ENCODE measurements at regions not wholly inside any gene's neighbourhood (a gene's known extent, or its start where the extent isn't known, plus 50 kb on each side); places are given as distances from the start of the nearest gene placed in this dataset.

DNA sequence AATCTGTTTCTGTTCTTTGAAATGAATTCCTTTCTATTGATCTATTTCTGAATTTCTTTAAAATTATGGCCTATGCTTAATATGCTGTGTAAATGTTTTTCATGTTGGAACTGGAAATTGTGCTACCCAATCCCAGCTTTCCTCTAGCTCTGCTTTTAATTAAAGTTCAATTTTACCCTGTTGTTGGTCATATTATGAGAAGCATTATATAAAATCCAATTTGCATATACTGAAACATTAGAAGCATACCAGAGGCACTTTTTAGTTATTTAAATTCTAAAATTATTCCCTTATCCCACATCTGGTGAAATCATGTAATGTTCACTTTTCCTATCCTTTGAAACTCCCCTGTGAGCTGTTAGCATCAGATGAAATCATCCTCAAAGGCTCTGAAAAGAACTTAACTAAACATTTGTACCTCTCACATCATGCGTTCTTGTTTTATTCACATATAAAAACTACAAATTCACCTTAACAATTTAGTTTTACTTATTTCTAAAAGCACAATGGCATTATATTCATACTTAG is 160.6 kb upstream of the COL21A1 start:
- H3K4me1 ChIP-seq (ENCODE audit: control insufficient read depth, insufficient read depth, low read length), result peaks cover 5% of the 10 kb centered on the region
- DNase-seq, result no peak
- H3K27ac ChIP-seq (ENCODE audit: low read length), result no peak overlapping the region
- no peaks in the 10 kb centered on the region for H3K36me3 ChIP-seq (ENCODE audit: control insufficient read depth, insufficient read depth, low read length)
- no peaks in the 10 kb centered on the region for H3K9me3 ChIP-seq (ENCODE audit: control insufficient read depth, low read depth, low read length)
- H3K27me3 ChIP-seq (ENCODE audit: control insufficient read depth, insufficient read depth, low read length), result no peaks in the 10 kb centered on the region
- WGBS (ENCODE audit: insufficient coverage, low lambda C conversion rate), result 100% methylated on average over 1 of the region's 1 CpG
- no peak overlapping the region for H3K4me3 ChIP-seq (ENCODE audit: low read length)

DNA sequence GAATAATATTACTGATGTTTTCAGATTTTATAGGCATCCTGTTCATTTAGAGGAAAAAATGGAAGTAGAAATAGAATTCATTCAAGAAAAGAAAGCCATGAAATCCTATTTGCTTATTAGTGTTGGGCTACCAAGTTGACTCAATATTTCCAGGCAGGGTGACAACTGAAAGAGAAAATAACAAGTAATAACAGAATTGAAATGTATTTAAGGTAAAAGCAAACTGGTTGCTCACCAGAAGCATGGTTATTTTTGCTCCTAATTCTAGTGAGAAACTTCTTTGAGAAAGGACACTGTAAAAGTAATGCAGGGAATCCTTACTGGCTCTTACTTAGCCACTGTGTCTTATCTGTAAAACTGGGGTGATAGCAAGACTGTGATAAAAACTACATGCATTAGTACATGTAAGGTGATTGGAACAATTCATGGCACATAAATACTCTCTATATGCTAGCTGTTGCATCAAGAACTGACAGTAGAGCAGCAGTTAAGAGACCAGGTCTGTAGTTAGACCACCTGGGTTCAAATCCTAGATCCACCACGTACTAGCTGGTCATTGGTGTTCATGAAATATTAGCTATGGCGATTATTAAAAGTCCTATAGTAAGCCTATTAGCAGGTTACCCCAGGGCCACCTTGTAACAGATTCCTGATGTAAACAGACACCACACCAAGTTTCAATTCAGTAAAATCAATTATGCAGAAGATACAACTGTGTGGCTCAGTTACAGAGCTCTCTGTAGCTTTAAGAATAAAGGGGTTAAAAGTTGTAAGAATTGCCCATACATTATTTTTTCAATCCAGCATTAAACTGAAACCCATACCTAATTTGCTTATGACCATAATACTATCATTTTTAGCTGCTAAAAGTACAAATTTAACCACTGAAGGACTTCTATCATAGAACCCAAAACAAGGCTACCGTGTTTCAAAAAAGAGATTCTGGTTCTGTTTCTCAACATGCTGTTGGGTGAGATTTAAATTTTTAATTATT is 159.2 kb upstream of the COL21A1 start:
- Histone ChIP-seq H3K4me1 (ENCODE audit: control insufficient read depth, insufficient read depth, low read length) (peaks cover 5% of the 10 kb centered on the region), H3K9me3 (ENCODE audit: control insufficient read depth, low read depth, low read length) (peaks cover 5% of the 10 kb centered on the region), H3K4me3 (ENCODE audit: low read length) (no peak overlapping the region), H3K27me3 (ENCODE audit: control insufficient read depth, insufficient read depth, low read length) (no peaks in the 10 kb centered on the region), H3K36me3 (ENCODE audit: control insufficient read depth, insufficient read depth, low read length) (no peaks in the 10 kb centered on the region), H3K27ac (ENCODE audit: low read length) (no peak overlapping the region)
- no peak for DNase-seq
- WGBS (ENCODE audit: insufficient coverage, low lambda C conversion rate), result 89% methylated on average over 1 of the region's 3 CpGs

DNA sequence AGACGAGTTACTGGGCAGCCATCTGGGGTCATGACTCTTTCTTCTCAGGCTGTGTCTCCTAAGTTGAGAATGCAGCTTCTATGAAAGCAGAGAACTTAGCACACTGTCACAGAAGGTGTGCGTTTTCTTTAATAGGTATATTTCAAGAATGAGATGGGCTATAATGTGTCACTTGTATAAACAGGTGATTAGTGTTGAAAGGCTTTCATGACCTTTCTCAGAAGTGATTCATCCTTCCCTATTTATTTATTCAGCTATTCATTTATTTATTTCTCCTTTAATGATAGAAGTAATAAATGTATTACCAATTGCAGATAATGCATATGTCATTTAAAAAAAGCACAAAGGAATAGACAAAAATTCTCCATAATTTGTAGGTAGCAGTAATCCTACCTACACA is 157.2 kb upstream of the COL21A1 start:
- Histone ChIP-seq H3K4me3 (ENCODE audit: low read length) (no peak overlapping the region), H3K27ac (ENCODE audit: low read length) (no peak overlapping the region), H3K9me3 (ENCODE audit: control insufficient read depth, low read depth, low read length) (peaks cover 11% of the 10 kb centered on the region), H3K36me3 (ENCODE audit: control insufficient read depth, insufficient read depth, low read length) (no peaks in the 10 kb centered on the region), H3K4me1 (ENCODE audit: control insufficient read depth, insufficient read depth, low read length) (peaks cover 15% of the 10 kb centered on the region), H3K27me3 (ENCODE audit: control insufficient read depth, insufficient read depth, low read length) (no peaks in the 10 kb centered on the region)
- no peak for DNase-seq
- no CpG with 5 or more reads among the region's 2 CpGs for WGBS (ENCODE audit: insufficient coverage, low lambda C conversion rate)

DNA sequence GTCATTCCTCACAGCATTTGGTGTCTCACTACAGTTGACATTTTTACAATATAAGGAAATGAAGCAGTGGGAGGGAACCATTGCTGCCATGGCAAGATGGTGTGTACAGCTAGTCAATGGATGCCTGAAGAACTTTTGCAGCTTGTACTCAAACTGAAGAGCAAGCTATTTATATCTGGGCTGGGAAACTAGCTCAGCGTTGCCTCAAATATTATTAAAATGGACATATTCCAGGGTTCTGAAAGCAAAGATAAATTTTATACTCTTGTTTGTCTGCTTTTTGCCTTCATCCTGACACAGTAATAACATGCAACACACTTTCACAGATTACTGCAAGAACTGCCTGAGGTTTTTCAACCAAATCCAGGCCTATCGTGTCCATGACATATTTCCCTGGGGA is 156.4 kb upstream of the COL21A1 start:
- DNase-seq, result peak in 1 of 2 donors; percentile 13
- H3K36me3 ChIP-seq (ENCODE audit: control insufficient read depth, insufficient read depth, low read length), result no peaks in the 10 kb centered on the region
- no peak overlapping the region for H3K27ac ChIP-seq (ENCODE audit: low read length)
- no peak overlapping the region for H3K4me3 ChIP-seq (ENCODE audit: low read length)
- no peaks in the 10 kb centered on the region for H3K27me3 ChIP-seq (ENCODE audit: control insufficient read depth, insufficient read depth, low read length)
- WGBS (ENCODE audit: insufficient coverage, low lambda C conversion rate), result no CpG with 5 or more reads among the region's 2 CpGs
- peaks cover 22% of the 10 kb centered on the region for H3K4me1 ChIP-seq (ENCODE audit: control insufficient read depth, insufficient read depth, low read length)
- H3K9me3 ChIP-seq (ENCODE audit: control insufficient read depth, low read depth, low read length), result peaks cover 11% of the 10 kb centered on the region

DNA sequence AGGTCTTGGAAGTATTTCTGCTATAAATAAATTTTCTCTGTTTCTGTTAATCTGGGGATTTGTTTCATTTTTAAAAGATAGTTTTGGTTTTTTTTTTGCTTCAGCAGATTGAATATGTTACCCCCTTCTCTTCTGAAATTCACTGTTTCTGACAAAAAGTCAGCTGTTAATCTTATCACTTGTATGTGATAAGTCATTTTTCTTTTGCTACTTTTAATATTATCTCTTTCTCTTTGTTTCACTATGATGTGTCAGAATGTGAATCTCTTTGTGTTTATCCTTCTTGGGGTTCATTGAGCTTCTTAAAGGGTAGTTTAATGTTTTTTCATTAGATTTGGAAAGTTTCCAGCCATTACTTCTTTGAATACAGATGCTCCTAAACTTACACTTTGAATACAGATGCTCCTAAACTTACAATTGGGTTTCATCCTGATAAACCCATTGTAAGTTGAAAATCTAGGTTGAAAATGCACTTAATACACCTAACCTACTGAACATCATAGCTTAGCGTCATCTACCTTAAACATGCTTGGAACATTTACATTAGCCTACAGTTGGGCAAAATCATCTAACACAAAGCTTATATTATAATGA is 154.2 kb upstream of the COL21A1 start:
- no peaks in the 10 kb centered on the region for H3K36me3 ChIP-seq (ENCODE audit: control insufficient read depth, insufficient read depth, low read length)
- no peak overlapping the region for H3K27ac ChIP-seq (ENCODE audit: low read length)
- no peak overlapping the region for H3K4me3 ChIP-seq (ENCODE audit: low read length)
- peaks cover 11% of the 10 kb centered on the region for H3K9me3 ChIP-seq (ENCODE audit: control insufficient read depth, low read depth, low read length)
- H3K27me3 ChIP-seq (ENCODE audit: control insufficient read depth, insufficient read depth, low read length), result no peaks in the 10 kb centered on the region
- DNase-seq, result no peak
- 100% methylated on average over 1 of the region's 1 CpG for WGBS (ENCODE audit: insufficient coverage, low lambda C conversion rate)
- H3K4me1 ChIP-seq (ENCODE audit: control insufficient read depth, insufficient read depth, low read length), result peaks cover 23% of the 10 kb centered on the region

DNA sequence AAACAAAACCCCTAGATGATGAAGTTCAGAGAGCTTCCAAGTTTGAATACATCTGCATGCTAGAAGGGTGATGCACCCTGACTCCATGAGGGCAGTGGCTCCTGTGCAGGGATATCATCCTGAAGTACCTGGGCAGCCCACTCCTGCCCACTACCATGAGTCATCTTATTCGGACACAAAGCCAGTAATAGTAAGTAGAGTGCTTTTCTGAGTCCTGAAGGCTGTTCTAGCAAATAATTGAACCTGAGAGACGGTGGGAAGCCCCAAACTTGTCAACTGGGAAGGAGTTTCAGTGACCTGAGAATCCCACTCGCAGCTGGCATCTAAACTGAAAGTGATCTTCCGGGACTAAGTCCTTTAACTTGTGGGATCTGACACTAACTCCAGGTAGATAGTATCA is 152.9 kb upstream of the COL21A1 start:
- Histone ChIP-seq H3K36me3 (ENCODE audit: control insufficient read depth, insufficient read depth, low read length) (no peaks in the 10 kb centered on the region), H3K9me3 (ENCODE audit: control insufficient read depth, low read depth, low read length) (peaks cover 11% of the 10 kb centered on the region), H3K27me3 (ENCODE audit: control insufficient read depth, insufficient read depth, low read length) (no peaks in the 10 kb centered on the region), H3K4me1 (ENCODE audit: control insufficient read depth, insufficient read depth, low read length) (peaks cover 20% of the 10 kb centered on the region), H3K4me3 (ENCODE audit: low read length) (no peak overlapping the region), H3K27ac (ENCODE audit: low read length) (peak overlapping the region; percentile 56)
- DNase-seq, result peak in 1 of 2 donors; percentile 63
- no CpG with 5 or more reads among the region's 4 CpGs for WGBS (ENCODE audit: insufficient coverage, low lambda C conversion rate)

DNA sequence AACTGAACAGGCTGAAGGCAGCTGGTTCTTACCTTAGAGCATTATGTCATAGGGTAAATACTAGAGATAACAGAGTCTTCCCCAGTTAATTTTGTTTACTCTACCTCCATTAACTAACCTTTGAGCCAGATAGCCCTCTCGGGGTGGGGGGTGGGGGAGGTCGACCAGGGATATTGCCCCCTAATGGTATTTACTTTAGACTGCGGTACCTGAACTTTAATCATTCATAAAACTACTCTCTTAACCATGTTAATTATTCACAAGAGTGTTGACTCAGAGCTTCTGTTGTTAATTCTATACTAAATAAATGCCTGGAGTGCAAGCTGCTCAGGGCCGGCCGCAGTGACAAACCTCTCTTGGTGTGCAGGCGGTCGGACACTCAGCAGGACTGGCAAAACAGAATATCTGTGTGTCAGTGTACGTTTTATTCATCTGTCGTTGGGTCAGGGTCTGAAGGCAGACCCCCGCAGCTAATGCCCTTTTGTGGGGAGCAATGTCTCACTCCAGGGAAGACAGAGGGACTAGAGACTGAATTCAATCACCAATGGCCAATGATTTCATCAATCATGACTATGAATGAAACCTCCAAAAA is 152.4 kb upstream of the COL21A1 start:
- WGBS (ENCODE audit: insufficient coverage, low lambda C conversion rate), result no CpG with 5 or more reads among the region's 10 CpGs
- H3K9me3 ChIP-seq (ENCODE audit: control insufficient read depth, low read depth, low read length), result peaks cover 11% of the 10 kb centered on the region
- H3K4me3 ChIP-seq (ENCODE audit: low read length), result no peak overlapping the region
- no peaks in the 10 kb centered on the region for H3K27me3 ChIP-seq (ENCODE audit: control insufficient read depth, insufficient read depth, low read length)
- no peaks in the 10 kb centered on the region for H3K36me3 ChIP-seq (ENCODE audit: control insufficient read depth, insufficient read depth, low read length)
- peak overlapping the region; percentile 89 for H3K27ac ChIP-seq (ENCODE audit: low read length)
- peaks cover 20% of the 10 kb centered on the region for H3K4me1 ChIP-seq (ENCODE audit: control insufficient read depth, insufficient read depth, low read length)
- DNase-seq, result peak; percentile 92 to 97

DNA sequence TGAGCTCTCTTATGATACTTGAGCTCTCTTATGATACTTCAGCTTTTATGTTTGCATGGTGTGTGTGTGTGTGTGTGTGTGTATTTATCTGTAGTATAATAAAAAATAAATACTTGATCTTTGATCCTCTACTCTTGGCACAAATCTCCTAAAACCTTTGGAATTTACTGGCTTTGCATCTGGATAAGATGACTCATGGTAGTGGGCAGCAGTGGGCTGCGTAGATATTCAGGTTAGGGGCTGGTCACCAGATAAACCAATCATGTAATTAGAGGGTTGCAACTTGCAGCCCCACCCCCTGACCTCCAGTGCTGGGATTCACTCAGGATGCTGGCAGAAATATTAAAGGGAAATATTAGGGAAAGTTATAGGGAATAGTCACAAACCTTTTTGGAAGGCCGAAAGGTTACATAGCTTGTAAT is 151.9 kb upstream of the COL21A1 start:
- peaks cover 20% of the 10 kb centered on the region for H3K4me1 ChIP-seq (ENCODE audit: control insufficient read depth, insufficient read depth, low read length)
- peaks cover 11% of the 10 kb centered on the region for H3K9me3 ChIP-seq (ENCODE audit: control insufficient read depth, low read depth, low read length)
- peak overlapping the region; percentile 89 for H3K27ac ChIP-seq (ENCODE audit: low read length)
- no peaks in the 10 kb centered on the region for H3K36me3 ChIP-seq (ENCODE audit: control insufficient read depth, insufficient read depth, low read length)
- WGBS (ENCODE audit: insufficient coverage, low lambda C conversion rate), result 40% methylated on average over 1 of the region's 2 CpGs
- peak; percentile 23 to 75 for DNase-seq
- no peaks in the 10 kb centered on the region for H3K27me3 ChIP-seq (ENCODE audit: control insufficient read depth, insufficient read depth, low read length)
- H3K4me3 ChIP-seq (ENCODE audit: low read length), result no peak overlapping the region

DNA sequence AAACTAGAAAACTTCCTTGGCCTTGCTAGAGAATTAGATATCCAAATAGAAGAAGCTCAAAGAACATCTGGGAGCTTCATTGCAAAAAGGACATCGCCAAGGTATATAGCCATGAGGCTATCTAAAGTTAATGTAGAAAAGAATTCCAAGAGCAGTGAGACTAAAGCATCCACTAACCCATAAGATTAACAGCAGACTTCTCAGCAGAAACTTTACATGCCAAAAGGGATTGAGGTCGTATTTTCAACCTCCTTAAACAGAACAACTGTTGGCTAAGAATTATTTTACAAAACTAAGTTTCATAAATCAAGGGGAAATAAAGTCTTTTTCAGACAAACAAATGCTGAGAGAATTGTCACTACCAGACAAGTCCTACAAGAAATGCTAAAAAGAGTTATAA is 149.1 kb upstream of the COL21A1 start:
- H3K9me3 ChIP-seq (ENCODE audit: control insufficient read depth, low read depth, low read length), result peaks cover 4% of the 10 kb centered on the region
- H3K4me1 ChIP-seq (ENCODE audit: control insufficient read depth, insufficient read depth, low read length), result peaks cover 20% of the 10 kb centered on the region
- H3K27me3 ChIP-seq (ENCODE audit: control insufficient read depth, insufficient read depth, low read length), result no peaks in the 10 kb centered on the region
- H3K36me3 ChIP-seq (ENCODE audit: control insufficient read depth, insufficient read depth, low read length), result no peaks in the 10 kb centered on the region
- no peak overlapping the region for H3K27ac ChIP-seq (ENCODE audit: low read length)
- no peak overlapping the region for H3K4me3 ChIP-seq (ENCODE audit: low read length)
- 100% methylated on average over 1 of the region's 2 CpGs for WGBS (ENCODE audit: insufficient coverage, low lambda C conversion rate)
- DNase-seq, result no peak
